ENCODE measurements at regions not wholly inside any gene's neighbourhood (a gene's known extent, or its start where the extent isn't known, plus 50 kb on each side); places are given as distances from the start of the nearest gene placed in this dataset.

GRCh38 chr21:17032141-17032655, 480.6 kb upstream of the CXADR start:
- no peak for DNase-seq (ENCODE audit: low read depth)
- TF ChIP-seq CTCF (IDR thresholded peaks at IDR 0.05; ENCODE audit: insufficient read depth, low read length): no peak
- H3K4me3 ChIP-seq (ENCODE audit: low read depth, low read length): no peak overlapping the region

DNA sequence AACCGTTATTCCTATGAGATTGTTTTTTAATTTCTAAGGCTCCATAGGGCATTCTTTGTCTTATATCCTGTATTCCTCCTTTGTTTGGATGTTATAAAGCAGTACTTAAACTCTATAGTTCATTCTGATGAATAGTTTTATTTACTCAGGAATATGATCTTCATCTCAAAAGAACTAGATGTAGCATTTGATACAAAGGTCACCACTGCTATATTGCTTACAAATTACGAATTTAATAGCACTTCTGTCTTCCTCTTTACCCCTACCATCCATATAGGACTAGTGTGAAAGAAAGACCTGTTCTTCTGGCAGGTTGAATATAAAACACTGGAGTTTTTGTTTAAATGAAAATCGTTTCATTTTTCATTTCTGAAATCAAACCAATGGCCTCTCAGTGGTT, 468.1 kb upstream of the CXADR start:
- no peak overlapping the region for H3K4me3 ChIP-seq (ENCODE audit: low read depth, low read length)
- no peak for TF ChIP-seq CTCF (IDR thresholded peaks at IDR 0.05; ENCODE audit: insufficient read depth, low read length)
- no peak for DNase-seq (ENCODE audit: low read depth)

- no peak overlapping the region for H3K4me3 ChIP-seq (ENCODE audit: low read depth, low read length)
- TF ChIP-seq CTCF (IDR thresholded peaks at IDR 0.05; ENCODE audit: insufficient read depth, low read length): peak; percentile 54
- DNase-seq (ENCODE audit: low read depth): peak; percentile 61
Measured at GRCh38 chr21:17045214-17045853, 467.5 kb upstream of the CXADR start.

GRCh38 chr21:17048974-17049373, 463.9 kb upstream of the CXADR start:
- TF ChIP-seq CTCF (IDR thresholded peaks at IDR 0.05; ENCODE audit: insufficient read depth, low read length): no peak
- H3K4me3 ChIP-seq (ENCODE audit: low read depth, low read length): no peak overlapping the region
- no peak for DNase-seq (ENCODE audit: low read depth)

- no peak overlapping the region for H3K4me3 ChIP-seq (ENCODE audit: low read depth, low read length)
- TF ChIP-seq CTCF (IDR thresholded peaks at IDR 0.05; ENCODE audit: insufficient read depth, low read length): no peak
- DNase-seq (ENCODE audit: low read depth): no peak
Measured at GRCh38 chr21:17050156-17050555, 462.7 kb upstream of the CXADR start.

DNA sequence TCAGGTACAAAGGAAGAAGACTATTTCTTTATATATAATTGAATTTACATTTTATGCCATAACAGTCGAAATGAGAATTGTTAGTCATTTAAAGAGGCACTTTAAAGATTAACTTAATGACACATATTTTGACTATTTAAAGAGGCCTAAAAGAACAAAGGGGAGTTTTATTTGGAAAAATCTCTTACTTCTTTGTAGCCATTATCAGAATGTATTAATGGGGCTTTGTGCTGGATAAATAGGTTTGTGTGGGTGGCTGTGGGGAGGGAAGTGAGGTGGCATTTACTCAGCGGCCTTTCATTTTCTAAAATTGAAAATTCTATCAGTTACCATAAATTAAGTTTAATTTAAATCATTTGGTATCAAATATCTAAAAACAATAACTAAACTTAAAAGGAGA, 462.2 kb upstream of the CXADR start:
- H3K4me3 ChIP-seq (ENCODE audit: low read depth, low read length): no peak overlapping the region
- no peak for TF ChIP-seq CTCF (IDR thresholded peaks at IDR 0.05; ENCODE audit: insufficient read depth, low read length)
- no peak for DNase-seq (ENCODE audit: low read depth)

DNA sequence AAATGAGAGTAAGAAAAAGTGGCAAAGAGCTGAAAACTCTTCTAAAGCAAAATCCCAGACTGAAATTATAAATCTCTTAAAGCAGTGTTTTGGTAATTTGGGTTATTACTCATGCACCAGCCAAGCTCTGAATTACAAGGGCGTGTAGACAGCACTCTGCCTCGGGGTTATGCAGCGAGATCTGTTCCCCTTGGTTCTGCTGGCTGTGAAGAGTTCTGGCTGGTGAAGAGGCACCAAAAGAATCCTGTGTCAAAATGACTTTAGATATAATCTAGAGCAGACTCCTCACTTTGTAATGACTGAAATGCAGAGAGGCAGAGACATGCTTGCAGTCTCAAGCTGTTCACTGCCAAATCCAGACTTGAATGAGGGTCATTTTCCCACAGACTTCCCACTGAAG, 461.8 kb upstream of the CXADR start:
- no peak overlapping the region for H3K4me3 ChIP-seq (ENCODE audit: low read depth, low read length)
- no peak for DNase-seq (ENCODE audit: low read depth)
- TF ChIP-seq CTCF (IDR thresholded peaks at IDR 0.05; ENCODE audit: insufficient read depth, low read length): no peak
